ENCODE measurements at regions not wholly inside any gene's neighbourhood (a gene's known extent, or its start where the extent isn't known, plus 50 kb on each side); places are given as distances from the start of the nearest gene placed in this dataset.
"Not testable (repeated sequence)": the region's sequence is repeated elsewhere in the genome, so short reads cannot be mapped to it uniquely, and the experiment has no call there.

DNA sequence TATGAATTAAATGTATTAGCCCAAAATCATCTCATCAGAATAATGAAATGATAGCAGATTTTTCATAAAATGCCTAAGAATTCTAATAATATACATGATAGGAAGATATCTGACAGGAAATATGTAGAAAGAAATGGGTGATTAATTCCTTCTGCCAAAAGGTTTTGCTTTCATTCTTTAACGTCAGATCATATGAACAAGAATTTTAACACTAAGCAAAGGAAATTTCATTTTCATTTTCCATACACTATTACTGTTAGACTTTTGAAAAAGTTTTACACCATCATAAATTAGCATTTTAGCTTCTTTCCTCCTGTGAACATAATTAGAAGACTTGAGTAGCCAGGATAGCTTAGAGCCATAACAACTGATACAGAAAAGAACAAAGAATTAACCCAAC is 1099.9 kb downstream of the NSUN3 start:
- no peak for DNase-seq (ENCODE audit: low read depth, low spot score)

DNA sequence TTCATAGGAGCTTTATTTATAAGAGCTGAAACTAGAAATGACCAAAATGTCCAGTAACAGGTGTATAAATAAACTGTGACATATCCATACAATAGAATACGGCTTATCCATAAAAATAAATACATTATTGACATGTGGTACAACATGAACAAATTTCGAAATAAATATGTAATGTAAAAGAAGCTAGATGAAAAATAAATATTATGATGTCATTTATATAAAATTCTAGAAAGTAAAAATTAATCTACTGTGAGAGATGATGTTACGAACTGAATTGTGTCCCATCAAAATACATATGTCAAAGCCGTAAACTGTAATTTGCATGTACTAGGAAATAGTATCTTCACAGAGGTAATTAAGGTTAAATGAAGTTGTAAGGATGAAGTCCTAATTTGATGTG is 1104.9 kb downstream of the NSUN3 start:
- no peak for DNase-seq (ENCODE audit: low read depth, low spot score)

DNA sequence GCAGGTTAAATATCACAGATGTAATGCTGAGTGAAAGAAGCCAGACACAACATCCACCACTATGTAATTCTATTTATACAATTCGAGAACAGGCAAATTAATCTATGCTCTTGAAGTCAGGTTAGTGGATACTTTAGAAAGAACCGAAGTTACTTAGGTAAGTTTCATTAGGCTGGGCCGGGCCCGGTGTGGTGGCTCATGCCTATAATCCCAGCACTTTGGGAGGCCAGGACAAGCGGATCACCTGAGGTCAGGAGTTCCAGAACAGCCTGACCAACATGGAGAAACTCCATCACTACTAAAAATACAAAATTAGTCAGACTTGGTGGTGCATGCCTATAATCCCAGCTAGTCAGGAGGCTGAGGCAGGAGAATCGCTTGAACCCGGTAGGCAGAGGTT is 1105.7 kb downstream of the NSUN3 start:
- DNase-seq (ENCODE audit: low read depth, low spot score), result no peak

DNA sequence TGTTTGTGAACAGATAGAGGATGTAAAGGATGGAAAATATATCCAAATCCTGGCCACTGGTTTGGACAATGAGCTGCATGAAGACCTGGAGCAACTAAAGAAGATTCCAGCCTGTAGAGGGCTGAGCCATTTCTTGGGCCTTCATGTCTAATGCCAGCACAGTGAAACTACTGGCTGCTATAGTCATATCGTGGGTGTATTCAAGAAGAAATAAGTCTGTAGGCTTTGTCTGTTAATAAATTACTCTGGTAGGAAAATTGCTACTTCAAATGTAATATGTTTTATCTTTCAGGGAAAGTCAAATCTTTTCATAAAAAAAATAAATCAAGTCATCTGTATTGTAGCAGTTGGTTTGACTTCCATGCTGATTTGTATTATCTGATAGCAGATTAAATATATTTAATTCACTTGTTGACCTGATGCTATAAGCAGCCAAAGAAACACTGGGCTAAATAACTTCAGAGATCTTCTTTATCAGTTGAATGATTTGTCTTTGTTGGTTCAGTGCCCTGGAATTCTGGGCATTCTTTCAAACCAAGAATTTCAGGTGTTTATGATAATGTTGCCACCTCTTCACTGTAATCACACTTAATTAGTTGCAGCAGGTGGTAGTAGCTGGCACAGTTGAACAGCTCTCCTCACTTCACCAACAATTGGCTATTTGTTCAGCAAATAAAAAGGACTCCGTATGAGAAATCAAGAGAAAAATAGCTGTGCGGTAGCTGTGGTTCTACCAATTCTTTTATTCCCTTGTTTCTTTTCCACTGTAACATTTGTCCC is 1109.5 kb downstream of the NSUN3 start:
- DNase-seq (ENCODE audit: low read depth, low spot score), result no peak

DNA sequence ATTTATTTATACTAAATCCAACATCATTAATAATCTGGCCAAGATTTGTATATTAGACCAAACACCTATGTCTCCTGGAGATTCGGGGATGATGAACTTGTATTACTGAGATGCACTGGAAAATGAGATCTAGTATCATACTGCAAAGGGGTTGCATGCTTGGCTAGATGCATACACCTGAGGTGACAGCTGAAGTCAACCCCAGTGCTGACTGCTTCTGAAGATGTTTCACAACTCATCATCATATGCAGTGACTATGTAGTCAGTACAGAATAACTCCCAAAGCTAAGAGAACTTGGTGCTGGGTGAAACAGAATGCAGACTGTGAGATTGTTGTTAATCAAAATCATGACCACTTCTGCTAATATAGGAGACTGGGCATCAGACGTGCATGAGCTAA is 1114.2 kb downstream of the NSUN3 start:
- no peak for DNase-seq (ENCODE audit: low read depth, low spot score)

DNA sequence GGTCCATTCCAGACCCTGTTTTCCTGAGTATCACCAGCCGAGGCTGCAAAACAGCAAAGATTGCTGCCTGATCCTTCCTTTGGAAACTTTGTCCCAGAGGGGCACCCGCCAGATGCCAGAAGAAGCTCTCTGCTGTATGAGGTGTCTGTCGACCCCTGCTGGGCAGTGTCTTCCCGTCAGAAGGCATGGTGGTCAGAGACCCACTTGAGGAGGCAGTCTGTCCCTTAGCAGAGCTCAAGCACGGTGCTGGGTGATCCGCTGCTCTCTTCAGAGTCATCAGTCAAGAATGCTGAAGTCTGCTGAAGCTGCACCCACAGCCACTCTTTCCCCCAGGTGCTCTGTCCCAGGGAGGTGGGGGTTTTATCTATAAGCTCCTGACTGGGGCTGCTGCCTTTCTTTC is 1121.2 kb downstream of the NSUN3 start:
- DNase-seq (ENCODE audit: low read depth, low spot score), result peak; percentile 37

DNA sequence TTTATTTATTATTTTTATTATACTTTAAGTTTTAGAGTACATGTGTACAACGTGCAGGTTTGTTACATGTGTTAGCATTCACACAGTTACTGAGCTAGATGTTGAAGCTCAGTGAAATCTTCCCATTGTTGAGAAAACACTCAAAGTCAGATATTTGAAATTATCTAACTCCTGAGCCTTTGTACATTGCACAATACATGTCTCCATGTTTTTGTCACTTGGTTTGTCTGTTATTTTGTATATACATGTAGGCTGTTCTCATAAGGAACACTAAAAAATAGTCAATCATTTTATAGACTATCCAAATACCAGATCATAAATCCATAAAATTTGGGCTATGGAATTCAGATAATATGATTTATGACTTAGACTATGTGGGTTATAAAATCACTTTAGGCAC is 1126.5 kb downstream of the NSUN3 start:
- DNase-seq (ENCODE audit: low read depth, low spot score), result no peak

DNA sequence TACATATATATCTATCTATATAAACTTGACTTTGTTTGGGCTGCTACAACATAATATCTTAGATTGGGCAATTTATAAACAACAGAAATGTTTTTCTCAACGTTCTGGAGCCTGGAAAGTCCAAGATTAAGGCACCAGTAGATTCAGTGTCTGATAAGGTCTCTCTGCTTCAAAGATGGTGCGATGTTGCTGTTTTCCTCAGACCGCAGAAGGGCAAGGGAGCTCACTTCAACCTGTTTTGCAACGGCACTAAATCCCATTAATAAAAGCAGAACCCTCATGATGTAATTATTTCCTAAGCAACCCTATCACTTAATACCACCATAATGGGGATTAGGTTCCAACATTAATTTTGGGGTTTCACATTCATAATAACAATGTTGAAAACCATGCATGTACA is 1134.8 kb downstream of the NSUN3 start:
- DNase-seq (ENCODE audit: low read depth, low spot score), result no peak

DNA sequence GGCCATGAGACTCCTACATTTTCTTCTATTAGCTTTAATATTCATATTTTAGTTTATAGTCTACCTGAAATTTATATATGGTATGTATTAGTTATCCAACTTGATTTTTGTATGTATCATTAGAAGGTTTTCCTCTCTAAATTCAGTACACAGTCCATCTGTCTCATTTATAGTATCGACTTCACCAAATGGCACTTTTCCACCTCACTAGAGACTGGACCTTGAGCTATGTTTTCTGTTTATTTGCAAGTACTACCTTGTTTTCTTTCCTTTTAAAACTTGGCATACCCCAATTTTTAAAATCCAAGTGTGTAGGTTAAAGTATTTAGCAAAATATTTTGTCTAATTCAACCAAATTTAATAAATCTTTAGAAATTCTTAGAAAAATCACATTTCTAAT is 1137.5 kb downstream of the NSUN3 start:
- DNase-seq (ENCODE audit: low read depth, low spot score), result no peak

DNA sequence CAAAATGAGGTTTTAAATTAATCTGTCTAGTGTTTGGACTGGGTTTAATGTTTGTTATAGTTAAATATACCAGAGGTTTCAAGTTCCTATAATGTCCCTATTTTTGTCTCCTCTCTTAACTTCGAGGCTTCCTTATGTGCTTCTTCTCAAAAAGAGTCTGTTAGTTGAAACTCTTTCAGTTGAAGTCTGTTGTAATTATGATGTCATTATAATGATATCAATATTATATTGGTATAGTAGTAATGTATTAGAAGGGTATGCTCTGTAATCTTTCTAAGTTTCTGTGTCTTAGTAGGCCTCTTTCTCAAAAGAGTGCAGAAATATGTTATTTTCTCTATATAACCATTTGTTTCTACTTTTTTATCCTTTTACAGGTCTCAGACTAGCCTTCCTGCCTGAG is 1148.0 kb downstream of the NSUN3 start:
- DNase-seq (ENCODE audit: low read depth, low spot score), result no peak

DNA sequence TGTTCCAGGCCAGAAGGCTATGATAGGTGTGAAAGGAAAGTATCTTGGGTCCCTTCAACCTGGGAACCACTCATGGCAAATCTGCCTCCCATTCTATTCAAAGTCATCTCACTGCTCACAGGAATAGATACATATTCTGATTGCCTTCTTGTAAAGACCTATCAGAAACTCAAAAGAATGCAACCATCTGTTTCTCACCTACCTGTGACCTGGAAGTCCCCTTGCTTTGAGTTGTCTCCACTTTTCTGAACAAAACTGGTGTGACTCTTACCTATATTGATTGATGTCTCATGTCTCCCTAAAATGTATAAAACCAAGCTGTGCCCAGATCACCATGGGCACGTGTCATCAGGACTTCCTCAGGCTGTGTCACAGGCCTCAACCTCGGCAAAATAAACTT is 1149.3 kb downstream of the NSUN3 start:
- DNase-seq (ENCODE audit: low read depth, low spot score), result no peak

DNA sequence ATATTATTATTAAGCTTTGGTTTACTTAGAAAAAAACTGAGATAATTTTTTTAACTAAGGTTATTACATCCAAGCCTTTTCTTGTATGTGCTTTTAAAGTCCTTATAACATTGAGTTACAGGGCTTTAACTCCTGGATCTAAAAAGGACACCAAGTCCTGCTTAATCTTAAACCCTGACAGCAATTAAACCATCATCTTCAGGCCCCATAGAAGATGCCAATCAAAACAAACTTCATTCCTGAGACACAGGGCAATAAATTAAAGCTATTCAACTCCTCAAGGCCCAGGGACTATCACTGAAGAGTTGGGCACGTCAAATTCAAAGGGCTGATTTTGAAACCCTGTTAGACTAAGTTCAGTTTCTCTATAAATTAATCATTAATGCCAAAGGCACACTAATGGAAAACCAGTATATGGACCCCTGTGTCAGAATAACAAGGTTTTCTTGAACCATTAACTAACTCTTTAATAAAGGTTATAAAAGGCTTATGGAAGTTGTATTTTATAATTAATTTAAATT is 1152.6 kb downstream of the NSUN3 start:
- DNase-seq (ENCODE audit: low read depth, low spot score), result no peak

DNA sequence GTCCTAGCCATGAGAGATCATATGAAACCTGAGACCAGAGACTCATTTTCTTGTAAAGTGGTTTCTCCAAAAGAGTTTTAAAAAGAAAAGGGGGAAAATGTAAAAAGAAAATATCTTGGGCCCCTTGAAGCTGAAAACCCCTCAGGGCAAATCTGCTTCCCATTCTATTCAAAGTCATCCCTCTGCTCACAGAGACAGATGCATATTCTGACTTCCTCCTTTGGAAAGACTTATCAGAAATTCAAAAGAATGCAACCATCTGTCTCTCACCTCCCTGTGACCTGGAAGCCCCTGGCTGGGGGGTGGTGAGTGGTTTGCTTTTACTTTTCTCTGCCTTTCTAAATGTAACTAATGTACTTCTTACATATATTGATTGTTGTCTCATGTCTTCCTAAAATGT is 1154.8 kb downstream of the NSUN3 start:
- DNase-seq (ENCODE audit: low read depth, low spot score), result peak; percentile 14

DNA sequence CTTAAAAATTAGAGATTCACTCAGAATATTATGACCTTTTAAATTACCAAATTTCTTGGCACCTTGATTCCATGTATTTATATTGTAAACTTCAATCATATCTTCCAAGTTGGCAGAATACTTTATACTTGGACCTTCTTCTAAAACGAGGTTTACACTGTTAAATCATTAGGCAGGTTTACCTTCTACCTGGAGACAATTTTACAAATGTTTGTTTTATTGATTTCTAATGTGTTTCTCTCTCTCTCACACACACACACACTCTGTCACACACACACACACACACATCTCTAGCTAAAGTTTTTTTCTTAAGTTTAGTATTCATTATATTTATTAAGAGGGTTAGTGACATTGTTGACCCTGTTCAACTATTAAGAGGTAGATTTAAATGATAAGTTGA is 1155.6 kb downstream of the NSUN3 start:
- DNase-seq (ENCODE audit: low read depth, low spot score), result no peak

DNA sequence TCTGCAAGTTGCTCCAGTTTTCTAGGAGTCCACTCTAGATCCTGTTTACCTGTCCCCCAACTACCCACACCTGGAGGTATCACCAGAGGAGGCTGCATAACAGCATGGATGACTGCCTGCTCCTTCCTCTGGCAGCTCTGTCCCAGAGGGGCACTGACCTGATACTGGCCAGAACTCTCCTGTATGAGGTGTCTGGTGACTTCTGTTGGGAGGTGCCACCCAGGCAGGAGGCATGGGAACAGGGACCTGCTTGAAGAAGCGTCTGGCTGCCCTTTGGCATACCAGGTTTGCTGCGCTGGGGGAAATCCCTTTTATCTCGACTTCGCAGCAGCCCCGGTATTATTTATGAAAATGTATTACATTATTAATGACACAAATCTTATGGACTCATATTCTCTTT is 1163.6 kb downstream of the NSUN3 start:
- DNase-seq (ENCODE audit: low read depth, low spot score), result no peak

DNA sequence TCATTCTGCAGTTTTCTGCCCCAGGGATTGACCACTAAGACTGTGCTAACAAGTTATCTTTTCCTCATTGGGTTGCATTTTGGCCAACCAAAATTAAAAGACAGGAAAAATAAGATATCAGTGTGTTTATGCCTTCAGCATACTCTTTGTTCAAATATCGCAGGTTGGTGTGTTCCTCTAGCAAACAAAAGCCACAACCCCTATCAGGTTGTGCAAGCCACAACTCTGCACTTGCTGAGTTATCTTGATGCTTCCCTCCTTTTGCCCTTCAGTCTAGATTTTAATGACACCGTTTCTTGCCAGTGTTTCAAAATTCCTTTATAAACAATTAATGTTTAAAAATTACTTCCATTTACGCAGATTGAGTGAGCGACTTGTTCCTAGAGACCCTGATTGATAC is 1164.2 kb downstream of the NSUN3 start:
- DNase-seq (ENCODE audit: low read depth, low spot score), result no peak

DNA sequence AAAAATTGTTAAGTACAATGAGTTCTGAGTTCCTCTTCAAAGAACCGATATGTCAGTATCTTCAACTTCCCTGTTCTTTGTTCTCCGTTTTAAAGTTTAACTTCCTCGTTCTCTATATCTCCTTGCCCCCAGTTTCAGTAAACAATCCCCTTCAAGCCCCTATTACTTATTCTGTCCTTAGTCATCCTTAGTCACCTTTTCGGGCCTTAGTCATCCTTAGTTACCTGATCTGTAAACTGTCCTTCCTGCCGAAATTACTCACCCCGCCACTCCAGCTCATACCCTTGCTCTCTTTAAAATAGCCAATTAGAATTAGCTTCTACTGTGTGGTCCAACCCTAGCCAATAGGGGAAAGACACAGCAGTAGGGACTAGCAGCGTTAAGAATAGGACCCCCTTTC is 1165.6 kb downstream of the NSUN3 start:
- no peak for DNase-seq (ENCODE audit: low read depth, low spot score)

DNA sequence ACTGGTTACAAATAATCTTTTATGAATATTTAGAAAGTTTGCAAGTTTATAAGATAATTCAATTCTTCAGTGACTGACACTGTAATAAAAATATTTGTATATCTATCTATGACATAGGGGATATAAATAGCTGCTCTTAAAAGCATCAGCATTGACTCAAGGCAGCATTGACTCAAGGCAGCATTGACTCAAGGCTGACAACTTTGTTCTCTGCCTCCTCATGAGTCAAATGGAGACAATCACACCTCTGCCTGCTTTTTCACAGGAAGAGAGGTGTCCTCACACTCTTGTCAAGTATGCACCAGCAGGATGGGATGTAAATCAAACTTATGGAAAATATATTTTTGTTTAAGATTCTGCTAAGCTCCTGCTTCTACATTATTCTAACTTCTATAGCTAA is 1173.1 kb downstream of the NSUN3 start:
- DNase-seq (ENCODE audit: low read depth, low spot score), result no peak

DNA sequence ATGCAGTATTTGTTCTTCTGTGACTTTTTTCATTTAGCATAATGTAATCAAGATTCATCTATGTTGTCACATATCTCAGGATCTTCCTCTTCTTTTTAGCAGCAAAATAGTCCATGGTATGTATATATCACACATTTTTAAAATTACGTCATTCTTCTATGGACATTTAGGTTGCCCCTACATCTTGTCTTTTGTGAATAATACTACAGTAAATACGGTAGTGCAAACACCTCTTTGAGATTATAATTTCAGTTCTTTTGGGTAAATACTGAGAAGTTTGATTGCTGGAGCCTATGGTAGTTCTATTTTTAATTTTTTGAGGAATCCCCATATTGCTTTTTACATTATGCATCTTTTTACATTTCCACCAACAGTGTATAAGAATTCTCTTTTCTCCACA is 1174.9 kb downstream of the NSUN3 start:
- DNase-seq (ENCODE audit: low read depth, low spot score), result no peak

DNA sequence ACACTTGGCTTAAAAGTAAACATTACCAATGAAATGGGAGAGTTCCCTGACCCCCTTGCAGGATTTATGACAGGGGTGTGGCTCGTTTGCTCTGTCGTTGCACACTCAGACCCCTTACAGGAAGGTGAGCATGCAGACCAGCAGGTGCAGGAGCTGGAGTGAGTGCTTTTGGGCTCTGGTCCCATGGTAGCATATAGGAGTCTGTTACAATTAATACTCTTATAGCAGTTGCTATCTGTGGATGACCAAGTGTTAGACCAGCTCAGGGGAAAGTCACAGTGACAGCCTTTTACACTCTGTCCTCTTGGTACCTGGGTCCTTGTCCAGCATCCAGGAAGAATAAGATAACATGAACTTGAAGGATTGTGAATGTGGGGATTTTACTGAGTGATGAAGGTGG is 1177.5 kb downstream of the NSUN3 start:
- no peak for DNase-seq (ENCODE audit: low read depth, low spot score)

DNA sequence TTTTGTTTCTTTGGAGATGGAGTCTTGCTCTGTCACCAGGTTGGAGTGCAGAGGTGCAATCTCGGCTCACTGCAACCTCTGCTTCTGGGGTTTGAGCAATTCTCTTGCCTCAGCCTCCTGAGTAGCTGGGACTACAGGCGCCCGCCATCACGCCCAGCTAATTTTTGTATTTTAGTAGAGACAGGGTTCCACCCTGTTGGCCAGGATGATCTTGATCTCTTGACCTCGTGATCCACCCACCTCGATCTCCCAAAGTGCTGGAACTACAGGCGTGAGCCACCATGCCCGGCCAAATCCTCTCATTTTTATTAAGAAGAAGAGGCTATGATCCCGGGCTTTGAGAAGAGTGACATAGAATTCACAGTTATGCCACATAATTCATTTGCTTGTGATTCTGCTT is 1178.4 kb downstream of the NSUN3 start:
- not testable (repeated sequence) for DNase-seq (ENCODE audit: low read depth, low spot score)

DNA sequence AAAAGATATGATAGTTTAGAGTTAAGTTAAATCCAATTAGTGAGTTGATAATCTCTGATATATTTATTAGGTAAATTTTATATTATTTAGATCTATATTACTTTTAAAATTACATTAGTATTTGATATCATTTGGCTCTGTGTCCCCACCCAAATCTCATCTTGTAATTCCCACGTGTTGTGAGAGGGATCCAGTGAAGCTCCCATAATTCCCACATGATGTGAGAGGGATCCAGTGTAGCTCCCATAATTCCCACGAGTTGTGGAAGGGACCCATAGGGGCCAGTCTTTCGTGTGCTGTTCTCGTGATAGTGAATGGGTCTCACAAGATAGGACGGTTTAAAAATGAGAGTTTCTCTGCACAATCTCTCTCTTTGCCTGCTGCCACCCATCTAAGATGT is 1183.6 kb downstream of the NSUN3 start:
- DNase-seq (ENCODE audit: low read depth, low spot score), result no peak

DNA sequence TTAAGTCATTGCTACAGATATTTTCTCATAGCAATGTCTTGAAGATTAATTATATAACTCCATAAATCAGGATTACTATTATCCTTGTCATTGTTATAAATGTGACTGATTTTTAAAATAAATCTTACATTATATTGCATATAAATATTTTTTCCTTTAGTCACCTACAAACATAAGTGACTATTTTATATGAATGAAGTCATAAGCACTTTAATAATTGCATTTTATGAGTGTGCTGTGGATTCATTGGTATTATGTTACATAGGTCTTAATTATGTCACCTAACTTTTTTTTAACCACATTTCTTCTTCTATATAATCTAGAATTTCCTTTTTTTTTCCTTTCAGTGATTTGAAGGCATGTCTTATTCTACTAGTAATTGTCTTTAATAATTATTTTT is 1191.2 kb downstream of the NSUN3 start:
- no peak for DNase-seq (ENCODE audit: low read depth, low spot score)

DNA sequence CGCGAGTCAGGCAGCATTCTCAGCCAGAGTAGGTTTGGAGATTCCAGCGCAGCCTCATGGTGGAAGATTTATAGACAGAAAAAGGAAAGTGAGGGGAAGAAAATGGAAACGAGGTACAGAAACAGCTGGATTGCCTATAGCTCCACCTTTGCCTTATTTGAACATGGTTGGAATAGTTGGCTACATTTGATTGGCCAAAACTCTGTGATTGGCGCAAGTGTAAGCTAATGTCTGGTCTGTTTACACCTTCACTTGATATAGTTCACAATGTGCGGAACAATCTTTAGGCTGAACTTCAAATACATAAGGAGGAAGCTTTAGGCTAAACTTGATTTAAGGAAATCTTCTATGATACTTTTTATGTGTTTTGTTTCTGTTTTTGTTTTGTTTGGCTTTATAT is 1191.9 kb downstream of the NSUN3 start:
- DNase-seq (ENCODE audit: low read depth, low spot score), result no peak

Measured in ELF-1 (cell line).